Loucy (cell line): ENCODE measurements at regions not wholly inside any gene's neighbourhood (a gene's known extent, or its start where the extent isn't known, plus 50 kb on each side); places are given as distances from the start of the nearest gene placed in this dataset.

Experiments used
- CTCF ChIP-seq: fragments of 200-600 bp; sonication (generic); conservative IDR thresholded peaks from 2 replicates; pipeline ENCODE4 v1.5.1; 2014; ENCODE audit warnings: mild to moderate bottlenecking, antibody characterized with exemption, low read length
- EZH2phosphoT487 ChIP-seq: fragments of 200-600 bp; IDR thresholded peaks from 2 replicates; pipeline ENCODE4 v1.6.1; 2018; ENCODE audit warnings: antibody characterized with exemption, mild to moderate bottlenecking, moderate library complexity, borderline replicate concordance

DNA sequence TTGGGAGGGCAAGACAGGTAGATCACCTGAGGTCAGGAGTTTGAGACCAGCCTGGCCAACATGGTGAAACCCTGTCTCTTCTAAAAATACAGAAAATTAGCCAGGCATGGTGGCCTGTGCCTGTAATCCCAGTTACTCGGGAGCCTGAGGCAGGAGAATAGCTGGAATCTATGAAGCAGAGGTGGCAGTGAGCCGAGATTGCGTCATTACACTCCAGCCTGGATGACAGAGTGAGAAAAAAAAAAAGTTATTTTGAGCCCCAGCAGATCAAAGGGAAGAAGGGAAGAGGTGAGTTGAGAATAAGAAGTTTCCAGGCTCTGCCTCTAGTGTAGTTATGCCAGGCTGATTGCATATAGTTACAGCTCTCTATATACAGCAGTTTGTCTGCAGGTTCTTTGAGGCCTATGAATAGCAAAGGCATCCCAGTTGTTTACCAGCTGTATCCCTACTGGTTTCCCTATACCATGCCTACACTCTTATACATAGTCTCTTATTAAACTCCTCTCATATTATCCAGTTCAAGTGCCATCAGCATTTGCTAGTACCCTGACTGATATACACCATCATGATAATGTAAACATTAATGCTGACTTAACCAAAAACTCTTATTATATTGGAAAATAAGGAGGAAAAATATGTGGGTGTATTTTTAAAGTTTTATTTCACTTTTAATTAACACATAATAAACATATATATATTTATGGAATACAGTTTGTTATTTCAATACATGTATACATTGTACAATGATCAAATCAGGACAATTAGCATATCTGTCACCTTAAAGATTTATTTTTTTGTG lies 823.6 kb upstream of the ADGRB3 start:
- TF ChIP-seq CTCF (no peak), EZH2phosphoT487 (no peak)
